ENCODE measurements at regions not wholly inside any gene's neighbourhood (a gene's known extent, or its start where the extent isn't known, plus 50 kb on each side); places are given as distances from the start of the nearest gene placed in this dataset.

DNA sequence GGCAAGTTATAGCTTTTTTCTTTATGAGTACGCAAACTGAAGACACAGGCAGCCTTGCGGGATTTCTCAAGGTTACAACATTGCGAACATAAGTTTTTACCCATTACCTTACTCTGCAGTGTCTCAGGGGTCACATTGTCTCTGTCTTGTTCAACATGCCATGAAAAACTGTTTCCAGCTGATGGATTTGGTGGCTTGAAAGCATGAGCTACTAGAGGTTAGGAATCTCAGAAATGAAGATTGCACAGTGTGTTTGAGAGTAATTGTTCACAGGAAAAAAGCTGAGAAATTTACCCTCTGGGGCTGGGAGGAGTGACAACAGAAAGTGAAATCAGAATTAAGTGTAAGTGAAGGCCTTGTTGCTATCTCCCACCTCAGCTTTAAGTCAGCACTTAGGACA lies 568.6 kb downstream of the TAFA4 start:
- Histone ChIP-seq H2BK15ac (ENCODE audit: low read depth, poor library complexity, severe bottlenecking) (no peak overlapping the region), H2BK5ac (ENCODE audit: low read depth, low read length, poor library complexity, severe bottlenecking) (no peak overlapping the region), H3K4me2 (ENCODE audit: low read length, poor library complexity, severe bottlenecking) (no peak overlapping the region), H3K4me1 (ENCODE audit: control insufficient read depth, insufficient read depth, low read depth, low read length) (no peaks in the 10 kb centered on the region), H4K8ac (ENCODE audit: low read length) (no peak overlapping the region), H2AFZ (ENCODE audit: low read depth, low read length) (no peak overlapping the region), H3K36me3 (ENCODE audit: control insufficient read depth in 1 of 2, insufficient read depth in 2 of 2, low read depth in 1 of 2, low read length in 2 of 2) (no peaks in the 10 kb centered on the region), H3K14ac (ENCODE audit: low read length in 2 of 2) (no peak overlapping the region), H3K23ac (ENCODE audit: low read length in 2 of 2) (no peak overlapping the region), H3K4ac (ENCODE audit: low read depth in 1 of 2, low read length in 2 of 2) (no peak overlapping the region), H3K18ac (ENCODE audit: low read depth in 1 of 2, low read length in 2 of 2) (no peak overlapping the region), H3K4me3 (ENCODE audit: insufficient read depth in 1 of 2, low read depth in 1 of 2, low read length in 2 of 2) (no peak overlapping the region), H3K27me3 (ENCODE audit: control insufficient read depth in 1 of 2, insufficient read depth in 1 of 2, low read length in 2 of 2) (no peaks in the 10 kb centered on the region), H3K79me1 (replicated peaks; ENCODE audit: low read length, poor library complexity, severe bottlenecking) (no peaks in the 10 kb centered on the region), H4K91ac (ENCODE audit: low read length) (no peak overlapping the region), H2BK120ac (ENCODE audit: low read depth, low read length) (no peak overlapping the region), H3K9ac (ENCODE audit: low read length) (no peak overlapping the region), H2BK12ac (ENCODE audit: low read length in 2 of 2) (no peak overlapping the region), H2AK5ac (ENCODE audit: low read length, severe bottlenecking) (no peak overlapping the region), H3K9me3 (ENCODE audit: control insufficient read depth, low read length) (no peaks in the 10 kb centered on the region), H3K27ac (ENCODE audit: low read length, poor library complexity, severe bottlenecking) (no peak overlapping the region)
- no peak for DNase-seq
- 87% methylated on average over 3 of the region's 3 CpGs for WGBS

DNA sequence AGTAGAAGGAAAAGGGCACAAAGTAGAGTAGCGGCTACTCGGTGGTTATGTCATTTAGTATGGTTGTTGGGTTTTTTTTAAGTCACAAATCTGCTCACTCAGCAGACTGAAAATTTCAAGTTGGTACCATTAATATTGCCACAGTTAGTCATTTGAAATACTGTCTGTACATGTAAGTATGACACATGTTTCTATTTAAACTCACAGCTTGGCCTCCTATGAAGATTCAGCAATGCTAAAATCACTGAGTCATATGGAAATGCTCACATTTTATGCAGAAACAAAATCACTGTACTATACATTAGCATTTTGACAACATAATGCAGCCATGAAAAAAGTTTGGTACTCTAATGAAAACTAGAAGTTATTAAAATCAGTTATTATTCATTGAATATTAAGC lies 571.9 kb downstream of the TAFA4 start:
- no peak overlapping the region for H2AK5ac ChIP-seq (ENCODE audit: low read length, severe bottlenecking)
- no peaks in the 10 kb centered on the region for H3K4me1 ChIP-seq (ENCODE audit: control insufficient read depth, insufficient read depth, low read depth, low read length)
- H3K23ac ChIP-seq (ENCODE audit: low read length in 2 of 2), result no peak overlapping the region
- H3K14ac ChIP-seq (ENCODE audit: low read length in 2 of 2), result no peak overlapping the region
- no peak overlapping the region for H3K27ac ChIP-seq (ENCODE audit: low read length, poor library complexity, severe bottlenecking)
- H3K18ac ChIP-seq (ENCODE audit: low read depth in 1 of 2, low read length in 2 of 2), result no peak overlapping the region
- no peak overlapping the region for H2BK120ac ChIP-seq (ENCODE audit: low read depth, low read length)
- H2BK12ac ChIP-seq (ENCODE audit: low read length in 2 of 2), result no peak overlapping the region
- H2BK15ac ChIP-seq (ENCODE audit: low read depth, poor library complexity, severe bottlenecking), result no peak overlapping the region
- H4K8ac ChIP-seq (ENCODE audit: low read length), result no peak overlapping the region
- H3K4me2 ChIP-seq (ENCODE audit: low read length, poor library complexity, severe bottlenecking), result no peak overlapping the region
- WGBS, result 100% methylated on average over 1 of the region's 2 CpGs
- no peak overlapping the region for H2AFZ ChIP-seq (ENCODE audit: low read depth, low read length)
- no peak overlapping the region for H2BK5ac ChIP-seq (ENCODE audit: low read depth, low read length, poor library complexity, severe bottlenecking)
- no peak overlapping the region for H3K4me3 ChIP-seq (ENCODE audit: insufficient read depth in 1 of 2, low read depth in 1 of 2, low read length in 2 of 2)
- H4K91ac ChIP-seq (ENCODE audit: low read length), result no peak overlapping the region
- no peaks in the 10 kb centered on the region for H3K36me3 ChIP-seq (ENCODE audit: control insufficient read depth in 1 of 2, insufficient read depth in 2 of 2, low read depth in 1 of 2, low read length in 2 of 2)
- no peaks in the 10 kb centered on the region for H3K27me3 ChIP-seq (ENCODE audit: control insufficient read depth in 1 of 2, insufficient read depth in 1 of 2, low read length in 2 of 2)
- no peak overlapping the region for H3K9ac ChIP-seq (ENCODE audit: low read length)
- DNase-seq, result no peak
- no peaks in the 10 kb centered on the region for H3K79me1 ChIP-seq (replicated peaks; ENCODE audit: low read length, poor library complexity, severe bottlenecking)
- no peaks in the 10 kb centered on the region for H3K9me3 ChIP-seq (ENCODE audit: control insufficient read depth, low read length)
- no peak overlapping the region for H3K4ac ChIP-seq (ENCODE audit: low read depth in 1 of 2, low read length in 2 of 2)

DNA sequence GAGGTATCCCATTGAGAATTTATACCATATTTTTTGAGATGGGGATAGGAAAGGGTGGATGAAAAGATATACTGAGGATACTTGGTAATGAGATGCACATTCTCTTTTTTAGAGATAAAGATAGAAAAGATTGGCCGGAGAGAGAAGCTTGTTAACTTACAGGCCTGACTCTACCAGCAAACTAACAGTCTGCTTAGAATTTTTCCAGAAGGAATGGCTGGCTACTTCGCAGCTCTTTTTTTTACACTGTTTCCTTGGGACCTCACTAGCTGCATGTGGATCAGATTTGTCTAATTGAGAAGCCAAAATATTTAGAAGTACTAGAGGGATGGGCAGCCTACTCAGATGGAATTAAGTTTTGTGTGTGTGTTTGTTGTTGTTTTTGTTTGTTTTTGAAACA lies 586.6 kb downstream of the TAFA4 start:
- Histone ChIP-seq H2BK120ac (ENCODE audit: low read depth, low read length) (no peak overlapping the region), H3K18ac (ENCODE audit: low read depth in 1 of 2, low read length in 2 of 2) (no peak overlapping the region), H3K4me3 (ENCODE audit: insufficient read depth in 1 of 2, low read depth in 1 of 2, low read length in 2 of 2) (no peak overlapping the region), H3K27me3 (ENCODE audit: control insufficient read depth in 1 of 2, insufficient read depth in 1 of 2, low read length in 2 of 2) (no peaks in the 10 kb centered on the region), H3K79me1 (replicated peaks; ENCODE audit: low read length, poor library complexity, severe bottlenecking) (no peaks in the 10 kb centered on the region), H4K8ac (ENCODE audit: low read length) (no peak overlapping the region), H2BK12ac (ENCODE audit: low read length in 2 of 2) (no peak overlapping the region), H2BK15ac (ENCODE audit: low read depth, poor library complexity, severe bottlenecking) (no peak overlapping the region), H3K27ac (ENCODE audit: low read length, poor library complexity, severe bottlenecking) (no peak overlapping the region), H3K4me2 (ENCODE audit: low read length, poor library complexity, severe bottlenecking) (no peak overlapping the region), H3K4ac (ENCODE audit: low read depth in 1 of 2, low read length in 2 of 2) (no peak overlapping the region), H3K9me3 (ENCODE audit: control insufficient read depth, low read length) (no peaks in the 10 kb centered on the region), H3K4me1 (ENCODE audit: control insufficient read depth, insufficient read depth, low read depth, low read length) (no peaks in the 10 kb centered on the region), H3K9ac (ENCODE audit: low read length) (no peak overlapping the region), H3K14ac (ENCODE audit: low read length in 2 of 2) (no peak overlapping the region), H2AFZ (ENCODE audit: low read depth, low read length) (no peak overlapping the region), H2BK5ac (ENCODE audit: low read depth, low read length, poor library complexity, severe bottlenecking) (no peak overlapping the region), H2AK5ac (ENCODE audit: low read length, severe bottlenecking) (no peak overlapping the region), H4K91ac (ENCODE audit: low read length) (no peak overlapping the region), H3K36me3 (ENCODE audit: control insufficient read depth in 1 of 2, insufficient read depth in 2 of 2, low read depth in 1 of 2, low read length in 2 of 2) (no peaks in the 10 kb centered on the region), H3K23ac (ENCODE audit: low read length in 2 of 2) (no peak overlapping the region)
- no peak for DNase-seq
- WGBS, result 63% methylated on average over 2 of the region's 2 CpGs

DNA sequence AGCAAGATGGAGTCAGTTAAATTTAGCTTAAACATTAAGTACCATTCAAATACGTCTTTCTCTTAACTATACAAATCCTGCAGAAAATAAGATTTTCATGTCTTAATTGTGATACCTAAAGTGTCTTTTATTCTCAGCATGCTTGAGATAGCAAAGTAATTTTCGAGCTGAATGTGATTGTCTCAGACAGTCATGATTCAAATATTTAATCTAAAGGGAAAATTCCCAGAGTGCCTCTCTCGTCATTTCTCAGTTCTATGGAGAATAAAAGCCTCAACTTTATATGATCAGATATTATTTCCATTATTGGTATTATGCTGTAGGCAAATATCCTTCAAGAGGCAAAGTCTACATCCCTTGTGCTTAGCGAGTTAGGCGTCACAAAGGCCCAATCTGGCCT lies 589.9 kb downstream of the TAFA4 start:
- H3K9me3 ChIP-seq (ENCODE audit: control insufficient read depth, low read length), result no peaks in the 10 kb centered on the region
- H4K91ac ChIP-seq (ENCODE audit: low read length), result no peak overlapping the region
- 29% methylated on average over 1 of the region's 5 CpGs for WGBS
- no peak overlapping the region for H3K9ac ChIP-seq (ENCODE audit: low read length)
- no peak overlapping the region for H3K14ac ChIP-seq (ENCODE audit: low read length in 2 of 2)
- H3K36me3 ChIP-seq (ENCODE audit: control insufficient read depth in 1 of 2, insufficient read depth in 2 of 2, low read depth in 1 of 2, low read length in 2 of 2), result no peaks in the 10 kb centered on the region
- H3K4me3 ChIP-seq (ENCODE audit: insufficient read depth in 1 of 2, low read depth in 1 of 2, low read length in 2 of 2), result no peak overlapping the region
- no peak overlapping the region for H4K8ac ChIP-seq (ENCODE audit: low read length)
- no peak overlapping the region for H3K23ac ChIP-seq (ENCODE audit: low read length in 2 of 2)
- DNase-seq, result no peak
- no peak overlapping the region for H2BK120ac ChIP-seq (ENCODE audit: low read depth, low read length)
- H3K4ac ChIP-seq (ENCODE audit: low read depth in 1 of 2, low read length in 2 of 2), result no peak overlapping the region
- H3K27ac ChIP-seq (ENCODE audit: low read length, poor library complexity, severe bottlenecking), result no peak overlapping the region
- no peak overlapping the region for H3K4me2 ChIP-seq (ENCODE audit: low read length, poor library complexity, severe bottlenecking)
- no peak overlapping the region for H2AFZ ChIP-seq (ENCODE audit: low read depth, low read length)
- no peak overlapping the region for H2AK5ac ChIP-seq (ENCODE audit: low read length, severe bottlenecking)
- H2BK12ac ChIP-seq (ENCODE audit: low read length in 2 of 2), result no peak overlapping the region
- H2BK5ac ChIP-seq (ENCODE audit: low read depth, low read length, poor library complexity, severe bottlenecking), result peak overlapping the region; percentile 31
- H3K4me1 ChIP-seq (ENCODE audit: control insufficient read depth, insufficient read depth, low read depth, low read length), result no peaks in the 10 kb centered on the region
- H3K18ac ChIP-seq (ENCODE audit: low read depth in 1 of 2, low read length in 2 of 2), result no peak overlapping the region
- H2BK15ac ChIP-seq (ENCODE audit: low read depth, poor library complexity, severe bottlenecking), result no peak overlapping the region
- no peaks in the 10 kb centered on the region for H3K27me3 ChIP-seq (ENCODE audit: control insufficient read depth in 1 of 2, insufficient read depth in 1 of 2, low read length in 2 of 2)
- no peaks in the 10 kb centered on the region for H3K79me1 ChIP-seq (replicated peaks; ENCODE audit: low read length, poor library complexity, severe bottlenecking)
